H1 (cell line): ENCODE measurements at regions not wholly inside any gene's neighbourhood (a gene's known extent, or its start where the extent isn't known, plus 50 kb on each side); places are given as distances from the start of the nearest gene placed in this dataset.

Source experiments
- CTCF ChIA-PET: fragments of 300-600 bp; sonication (Branson Sonifier 250); formaldehyde crosslinking; loops from one replicate; lab custom pipeline; 2021; ENCODE audit not compliant: partially characterized antibody; lab: Charles Lee
- POLR2A ChIA-PET: fragments of 300-600 bp; sonication (Branson Sonifier 250); formaldehyde crosslinking; loops from one replicate; lab custom pipeline; 2021; ENCODE audit warnings: inconsistent platforms; ENCODE audit not compliant: partially characterized antibody; lab: Charles Lee
- DNase-seq, 2 experiments: peaks; one replicate each; pipeline versions ENCODE4 v3.0.0 to v3.0.0-alpha.2; 2010 to 2022; ENCODE audit warnings: low spot score in 2 of 2, low read depth in 1 of 2, mixed read lengths in 1 of 2
- FAIRE-seq: peaks from 2 replicates; lab custom pipeline; 2011; peaks lifted over from hg19 to GRCh38; lab: Jason Lieb, UNC
- H2AFZ ChIP-seq: 2 replicates; pipeline ENCODE4 v1.8.1; 2012; ENCODE audit warnings: low read length, inconsistent platforms
- H2AK5ac ChIP-seq: 2 replicates; pipeline ENCODE4 v1.6.1; 2013; ENCODE audit warnings: low read depth, low read length
- H2BK120ac ChIP-seq: replicated peaks from 2 replicates; pipeline ENCODE3; 2013; ENCODE audit warnings: low read depth, low read length, inconsistent platforms
- H2BK12ac ChIP-seq: 2 replicates; pipeline ENCODE4 v1.6.1; 2013; ENCODE audit warnings: low read depth, low read length
- H2BK15ac ChIP-seq: 2 replicates; pipeline ENCODE4 v1.6.1; 2013; ENCODE audit warnings: low read length
- H2BK20ac ChIP-seq: 2 replicates; pipeline ENCODE4 v1.6.1; 2013; ENCODE audit warnings: low read length
- H2BK5ac ChIP-seq: 2 replicates; pipeline ENCODE4 v1.6.1; 2013; ENCODE audit warnings: low read depth, low read length
- H3K14ac ChIP-seq: 2 replicates; pipeline ENCODE4 v1.6.1; 2013; ENCODE audit warnings: inconsistent platforms; ENCODE audit not compliant: insufficient read length
- H3K18ac ChIP-seq: 2 replicates; pipeline ENCODE4 v1.6.1; 2013; ENCODE audit warnings: low read length; ENCODE audit errors: extremely low read depth
- H3K23ac ChIP-seq: 2 replicates; pipeline ENCODE4 v1.6.1; 2013; ENCODE audit warnings: inconsistent platforms; ENCODE audit not compliant: insufficient read length
- H3K23me2 ChIP-seq: 2 replicates; pipeline ENCODE4 v1.6.1; 2013; ENCODE audit warnings: low read depth, low read length
- H3K27ac ChIP-seq: 2 replicates; pipeline ENCODE4 v1.6.1; 2011; ENCODE audit warnings: low read depth, low read length, inconsistent platforms
- H3K27me3 ChIP-seq, 4 experiments: replicated peaks in 1 of 4; 1 replicate in 1 of 4; 2 replicates in 3 of 4; pipeline versions ENCODE4 v1.6.1 to v1.8.1; 2011 to 2013; ENCODE audit warnings: low read length in 3 of 4, mild to moderate bottlenecking in 3 of 4, inconsistent platforms in 2 of 4, mixed read lengths in 2 of 4, moderate library complexity in 1 of 4; ENCODE audit not compliant: control insufficient read depth in 3 of 4, insufficient read depth in 3 of 4; ENCODE audit errors: extremely low read depth in 1 of 4
- H3K36me3 ChIP-seq, 4 experiments: 2 replicates each; pipeline versions ENCODE4 v1.6.1 to v1.8.1; 2011 to 2013; ENCODE audit warnings: mild to moderate bottlenecking in 4 of 4, low read length in 3 of 4, moderate library complexity in 2 of 4, control low read depth in 1 of 4, inconsistent platforms in 1 of 4; ENCODE audit not compliant: insufficient read depth in 4 of 4, control insufficient read depth in 2 of 4
- H3K4ac ChIP-seq: replicated peaks from 2 replicates; pipeline ENCODE3; 2013; ENCODE audit warnings: low read length, low read depth, mixed read lengths, inconsistent platforms; ENCODE audit not compliant: insufficient read length
- H3K4me1 ChIP-seq, 4 experiments: replicated peaks in 1 of 4; 1 replicate in 1 of 4; 2 replicates in 3 of 4; pipeline versions ENCODE4 v1.6.1 to v1.8.1; 2011 to 2013; ENCODE audit warnings: low read length in 3 of 4, inconsistent platforms in 2 of 4, mixed read lengths in 1 of 4; ENCODE audit not compliant: insufficient read depth in 4 of 4, control insufficient read depth in 3 of 4
- H3K4me2 ChIP-seq, 2 experiments: 2 replicates each; pipeline versions ENCODE4 v1.6.1 to v1.8.1; 2011 to 2013; ENCODE audit warnings: low read depth in 2 of 2, low read length in 2 of 2, control low read depth in 1 of 2, inconsistent platforms in 1 of 2, mild to moderate bottlenecking in 1 of 2; ENCODE audit not compliant: insufficient read depth in 1 of 2
- H3K4me3 ChIP-seq, 4 experiments: fragments of 200-600, 300-600 bp in 1 of 4; sonication (generic), shearing (Covaris generic), sonication (Bioruptor Twin) in 1 of 4; 2 replicates each; pipeline versions ENCODE4 v1.5.1 to v1.8.1; 2011 to 2016; ENCODE audit warnings: low read length in 4 of 4, low read depth in 3 of 4, control low read depth in 2 of 4, inconsistent platforms in 2 of 4, mild to moderate bottlenecking in 2 of 4, mixed read lengths in 1 of 4, moderate library complexity in 1 of 4; ENCODE audit not compliant: insufficient read depth in 2 of 4; ENCODE audit errors: extremely low read depth in 1 of 4
- H3K56ac ChIP-seq: replicated peaks from 2 replicates; pipeline ENCODE3; 2013; ENCODE audit warnings: low read depth, mild to moderate bottlenecking, mixed read lengths, low read length, inconsistent platforms; ENCODE audit not compliant: insufficient read length
- H3K79me1 ChIP-seq: 2 replicates; pipeline ENCODE4 v1.6.1; 2013; ENCODE audit warnings: low read depth, low read length, control low read depth
- H3K79me2 ChIP-seq, 2 experiments: 2 replicates each; pipeline versions ENCODE4 v1.6.1 to v1.8.1; 2012 to 2013; ENCODE audit warnings: low read length in 2 of 2, mild to moderate bottlenecking in 2 of 2, inconsistent platforms in 1 of 2; ENCODE audit not compliant: insufficient read depth in 2 of 2, control insufficient read depth in 1 of 2
- H3K9ac ChIP-seq, 4 experiments: replicated peaks in 1 of 4; 1 replicate in 1 of 4; 2 replicates in 3 of 4; pipeline versions ENCODE4 v1.6.1 to v1.8.1; 2011 to 2013; ENCODE audit warnings: low read depth in 3 of 4, low read length in 3 of 4, control low read depth in 2 of 4, mild to moderate bottlenecking in 2 of 4, moderate library complexity in 2 of 4, inconsistent platforms in 1 of 4; ENCODE audit errors: extremely low read depth in 1 of 4
- H3K9me3 ChIP-seq, 2 experiments: 2 replicates each; pipeline versions ENCODE4 v1.6.1 to v1.8.1; 2012 to 2013; ENCODE audit warnings: mild to moderate bottlenecking in 2 of 2, moderate library complexity in 2 of 2, control low read depth in 1 of 2, inconsistent platforms in 1 of 2, low read depth in 1 of 2, low read length in 1 of 2, mixed read lengths in 1 of 2; ENCODE audit not compliant: insufficient read depth in 2 of 2
- H4K20me1 ChIP-seq, 2 experiments: replicated peaks in 1 of 2; 2 replicates each; pipeline versions ENCODE3 to v1.8.1; 2011 to 2013; ENCODE audit warnings: inconsistent platforms in 2 of 2, low read length in 2 of 2, mild to moderate bottlenecking in 1 of 2; ENCODE audit not compliant: insufficient read depth in 2 of 2, control insufficient read depth in 1 of 2
- H4K5ac ChIP-seq: 2 replicates; pipeline ENCODE4 v1.6.1; 2013; ENCODE audit warnings: low read length, low read depth, mixed read lengths, inconsistent platforms; ENCODE audit not compliant: insufficient read length
- H4K8ac ChIP-seq: 2 replicates; pipeline ENCODE4 v1.8.0; 2013; ENCODE audit warnings: mild to moderate bottlenecking, moderate library complexity, low read length, inconsistent platforms; ENCODE audit not compliant: insufficient read depth; ENCODE audit errors: extremely low read depth
- H4K91ac ChIP-seq: replicated peaks from 2 replicates; pipeline ENCODE3; 2013; ENCODE audit warnings: low read length, mixed read lengths, inconsistent platforms; ENCODE audit not compliant: insufficient read length
- CTBP2 ChIP-seq: IDR thresholded peaks from 2 replicates; pipeline ENCODE4 v1.7.0; 2011; ENCODE audit warnings: borderline replicate concordance, mild to moderate bottlenecking, moderate library complexity, mixed read lengths, low read length; ENCODE audit not compliant: insufficient read depth, insufficient read length
- GTF2F1 ChIP-seq: IDR thresholded peaks from 2 replicates; pipeline ENCODE4 v1.6.1; 2012; ENCODE audit warnings: low read depth, low read length, improper control_type of control experiment, borderline replicate concordance
- MAX ChIP-seq: IDR thresholded peaks from 2 replicates; pipeline ENCODE4 v1.6.1; 2012; ENCODE audit warnings: inconsistent platforms
- PHF8 ChIP-seq: fragments of 200-600 bp; sonication (generic); conservative IDR thresholded peaks from 2 replicates; pipeline ENCODE4 v1.7.1; 2012; ENCODE audit warnings: low read depth, mild to moderate bottlenecking, inconsistent platforms, low read length, moderate library complexity
- SIRT6 ChIP-seq: IDR thresholded peaks from one replicate; pipeline ENCODE4 v1.7.1; 2012; ENCODE audit warnings: low read length, inconsistent platforms
- SP2 ChIP-seq: IDR thresholded peaks from 2 replicates; pipeline ENCODE4 v1.6.1; 2012; ENCODE audit warnings: mild to moderate bottlenecking, low read length, inconsistent platforms
- TAF7 ChIP-seq: optimal IDR thresholded peaks from 2 replicates; pipeline ENCODE3; 2011; ENCODE audit warnings: low read depth, mild to moderate bottlenecking, inconsistent platforms, low read length, moderate library complexity, borderline replicate concordance
- TBP ChIP-seq: IDR thresholded peaks from 2 replicates; pipeline ENCODE4 v1.6.1; 2011; ENCODE audit warnings: low read depth, low read length, improper control_type of control experiment
- WGBS, 2 experiments: shearing (Covaris generic) in 1 of 2; methylation state at CpG; one replicate each; pipeline versions ENCODE4 v1.1.6 to v1.1.7; 2013 to 2015; ENCODE audit warnings: low lambda C conversion rate in 2 of 2, mixed read lengths in 2 of 2, inconsistent platforms in 1 of 2, low coverage in 1 of 2, missing lambda C conversion rate in 1 of 2; ENCODE audit not compliant: insufficient replicate concordance in 2 of 2, insufficient coverage in 1 of 2, insufficient read length in 1 of 2; ENCODE audit errors: extremely low coverage in 1 of 2, missing lambda C conversion rate in 1 of 2; 5-methylcytosine and 5-hydroxymethylcytosine counted together

- Histone ChIP-seq H2BK5ac (no peak overlapping the region), H3K4me3 (no peak overlapping the region), H4K20me1 (no peaks in the 10 kb centered on the region), H4K5ac (no peak overlapping the region), H3K79me1 (no peaks in the 10 kb centered on the region), H3K4ac (no peak overlapping the region), H3K23ac (no peak overlapping the region), H2AK5ac (no peak overlapping the region), H3K18ac (no peak overlapping the region), H2BK12ac (no peak overlapping the region), H3K36me3 (no peaks in the 10 kb centered on the region), H3K23me2 (no peaks in the 10 kb centered on the region), H2BK15ac (no peak overlapping the region), H3K27ac (no peak overlapping the region), H2BK120ac (no peak overlapping the region), H3K9ac (no peak overlapping the region), H3K79me2 (no peaks in the 10 kb centered on the region), H2BK20ac (no peak overlapping the region), H3K27me3 (no peaks in the 10 kb centered on the region), H3K4me2 (no peak overlapping the region), H3K14ac (no peak overlapping the region), H4K8ac (no peak overlapping the region), H4K91ac (no peak overlapping the region), H2AFZ (no peak overlapping the region), H3K9me3 (no peaks in the 10 kb centered on the region), H3K4me1 (no peaks in the 10 kb centered on the region), H3K56ac (no peak overlapping the region)
- DNase-seq (no peak), FAIRE-seq (no peak)
- ChIA-PET POLR2A (interaction anchor here (0.9 kb wide), 1 partner anchor 13 kb away, joined by 3 read pairs; no protein-coding TSS in a partner anchor), CTCF (interaction anchor here (1.5 kb wide), 1 partner anchor 20 kb away, joined by 3 read pairs; no protein-coding TSS in a partner anchor)
- 84% methylated on average over 1 of the region's 1 CpG; no CpG with 5 or more reads in 1 of the 2 experiments for WGBS, 2 experiments
- TF ChIP-seq CTBP2 = no peak
- no peak for TF ChIP-seq MAX
- no peak for TF ChIP-seq SP2
- no peak for TF ChIP-seq TAF7
- TF ChIP-seq PHF8 = no peak
- no peak for TF ChIP-seq TBP
- TF ChIP-seq GTF2F1 = no peak
- no peak for TF ChIP-seq SIRT6
Measured at GRCh38 chr10:121049923-121050322, 198.8 kb downstream of the WDR11 start.
